Kidney tubule cell (primary cell): ENCODE measurements at regions not wholly inside any gene's neighbourhood (a gene's known extent, or its start where the extent isn't known, plus 50 kb on each side); places are given as distances from the start of the nearest gene placed in this dataset.
"Not testable (repeated sequence)": the region's sequence is repeated elsewhere in the genome, so short reads cannot be mapped to it uniquely, and the experiment has no call there.

Experiments used
- DNase-seq: peaks from one replicate; pipeline ENCODE4 v3.0.0-alpha.2; 2018; ENCODE audit warnings: low spot score

DNA sequence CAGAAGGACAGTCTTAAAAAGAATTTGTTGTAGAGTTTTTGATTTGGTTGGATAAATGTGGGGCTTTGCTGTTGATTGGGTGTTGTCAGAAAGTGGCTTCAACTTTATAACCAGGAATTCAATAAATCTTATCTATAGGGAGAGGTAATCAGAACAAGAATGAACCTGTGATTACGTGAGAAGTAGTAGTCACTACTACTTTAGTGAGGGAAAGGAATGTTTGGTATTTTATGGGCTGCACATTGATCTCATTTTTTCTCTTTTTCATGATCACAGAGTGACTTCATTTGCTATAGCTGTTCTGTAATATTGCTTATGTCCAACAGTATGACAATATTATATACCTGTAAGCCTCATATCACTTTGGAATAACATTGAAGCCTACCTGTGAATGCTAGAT, 485.2 kb upstream of the BCHE start:
- no peak for DNase-seq

GRCh38 chr3:166307756-166308350, 470.6 kb upstream of the BCHE start:
- DNase-seq: no peak

GRCh38 chr3:166304584-166304983, 467.4 kb upstream of the BCHE start:
- DNase-seq: no peak

GRCh38 chr3:166303681-166304080, 466.5 kb upstream of the BCHE start:
- no peak for DNase-seq

DNA sequence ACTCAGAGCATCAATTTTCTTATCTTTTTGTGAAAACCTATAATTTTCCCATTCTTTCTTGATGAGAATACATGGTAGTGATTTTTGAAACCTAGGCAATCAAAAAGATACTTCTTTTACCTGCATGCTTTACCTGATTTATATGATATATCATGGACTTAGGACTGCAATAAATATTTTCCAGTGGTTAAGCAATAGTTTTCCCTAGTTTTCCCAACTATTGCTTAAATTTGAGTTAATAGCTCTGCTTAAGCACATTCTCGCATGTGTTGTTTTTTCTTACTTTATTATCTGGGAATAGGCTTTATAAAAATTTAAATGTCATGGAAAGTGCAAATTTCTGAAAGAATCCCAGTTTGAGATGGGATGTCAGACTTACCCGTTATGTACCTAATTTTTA, 465.1 kb upstream of the BCHE start:
- DNase-seq: no peak

DNA sequence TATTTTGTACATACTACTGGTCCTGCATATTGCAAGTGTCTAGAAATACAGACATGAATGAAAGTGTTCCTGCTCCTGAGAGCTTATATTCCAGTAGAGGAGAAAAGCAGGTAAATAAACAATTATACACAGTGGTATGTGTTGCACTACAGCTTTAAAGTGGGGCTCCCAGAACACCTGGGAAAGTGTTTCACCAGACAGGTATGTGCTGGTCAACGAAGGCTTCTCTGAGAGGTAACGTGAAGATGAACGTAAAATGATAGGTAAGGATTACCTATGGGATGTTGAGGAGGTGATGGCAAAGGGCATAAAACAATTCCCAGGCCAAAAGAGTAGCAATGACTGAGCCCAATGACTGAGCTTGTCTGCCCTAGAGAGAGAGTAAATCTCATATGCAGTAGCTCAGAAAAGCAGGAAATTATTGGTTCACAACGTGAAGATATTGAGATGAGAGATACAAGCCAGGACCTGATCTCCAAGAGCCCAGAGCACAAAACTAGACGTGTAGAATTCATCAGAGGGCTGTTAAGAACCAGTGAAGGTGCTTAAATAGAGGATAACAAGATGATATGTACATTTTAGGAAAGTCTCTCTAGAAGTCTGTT, 459.1 kb upstream of the BCHE start:
- DNase-seq: no peak

DNA sequence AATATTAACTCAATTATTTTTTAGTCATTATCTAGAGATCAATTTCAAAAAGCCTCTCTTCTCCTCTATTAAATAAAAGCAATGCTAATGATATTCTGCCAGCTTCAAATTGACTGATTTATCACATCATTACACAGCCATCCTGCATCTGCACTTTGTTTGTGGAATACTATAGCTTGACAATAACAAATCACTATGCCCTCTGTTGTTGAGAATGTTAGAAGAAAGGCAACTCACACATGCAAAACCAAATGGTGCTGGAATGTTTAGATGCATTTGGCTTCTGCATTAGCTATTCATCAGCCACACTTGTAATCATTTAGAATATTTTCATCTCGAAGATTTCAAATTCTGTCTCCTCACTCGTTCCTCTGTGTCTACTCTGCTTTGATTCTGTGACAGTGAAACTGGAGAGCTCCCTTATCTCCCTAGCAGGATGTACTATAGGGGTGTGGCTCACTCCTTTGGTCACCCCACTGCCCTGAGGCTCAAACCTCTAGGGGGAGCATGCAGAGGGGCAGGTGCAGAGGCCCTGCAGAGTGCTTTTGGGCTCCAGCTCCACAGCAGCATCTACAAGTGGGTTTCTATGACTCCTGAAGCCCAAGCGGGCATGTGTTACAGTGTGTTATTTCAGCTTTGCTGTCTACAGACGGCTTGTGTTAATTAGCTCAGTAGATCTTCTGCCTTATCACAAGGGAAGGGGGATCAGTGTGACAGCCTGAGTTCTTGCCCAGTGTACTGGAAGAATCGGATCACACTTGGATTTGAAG, 454.1 kb upstream of the BCHE start:
- DNase-seq: no peak

GRCh38 chr3:166285001-166285400, 447.8 kb upstream of the BCHE start:
- DNase-seq: peak; percentile 30

DNA sequence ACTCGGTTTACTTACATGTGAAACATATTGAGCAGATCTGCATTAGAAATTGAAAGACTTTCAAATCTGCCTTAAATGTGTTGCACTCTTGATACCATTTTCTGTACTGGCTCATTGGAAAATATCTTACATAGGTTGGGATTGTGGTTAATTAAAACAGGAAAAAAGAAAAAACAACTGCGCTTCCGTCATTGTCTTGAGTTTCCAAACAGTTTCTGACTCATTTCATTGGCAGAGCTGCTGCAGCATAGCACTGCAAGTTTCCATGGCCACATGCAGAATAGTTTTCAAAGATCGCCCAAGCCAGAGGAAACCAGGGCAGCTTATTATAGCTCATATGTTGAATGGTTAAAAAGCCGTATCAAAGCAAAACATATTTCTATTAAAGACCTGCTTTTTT, 446.6 kb upstream of the BCHE start:
- peak; percentile 64 for DNase-seq

DNA sequence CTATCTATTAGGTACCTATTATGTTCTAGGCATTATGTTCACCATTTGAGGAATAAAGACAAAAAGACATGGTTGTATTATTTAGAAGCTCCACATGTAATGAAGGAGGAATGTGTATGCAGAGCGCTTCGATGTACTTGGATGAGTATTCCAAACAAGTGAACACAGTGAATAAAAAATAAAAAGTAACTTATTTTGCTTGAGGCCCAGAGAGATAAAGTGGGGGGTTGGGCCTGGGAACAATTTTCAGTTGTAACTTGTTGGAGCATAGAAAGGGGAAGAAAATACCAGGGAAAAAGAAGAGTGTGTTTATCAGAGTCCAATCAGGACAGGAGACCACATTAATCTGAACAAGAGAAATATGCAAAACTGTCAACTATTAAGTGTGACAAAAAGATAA, 445.7 kb upstream of the BCHE start:
- DNase-seq: peak; percentile 33

- peak; percentile 24 for DNase-seq
These were observed 442.4 kb upstream of the BCHE start for GRCh38 chr3:166279636-166280035.

GRCh38 chr3:166275024-166275390, 437.8 kb upstream of the BCHE start:
- DNase-seq: no peak

DNA sequence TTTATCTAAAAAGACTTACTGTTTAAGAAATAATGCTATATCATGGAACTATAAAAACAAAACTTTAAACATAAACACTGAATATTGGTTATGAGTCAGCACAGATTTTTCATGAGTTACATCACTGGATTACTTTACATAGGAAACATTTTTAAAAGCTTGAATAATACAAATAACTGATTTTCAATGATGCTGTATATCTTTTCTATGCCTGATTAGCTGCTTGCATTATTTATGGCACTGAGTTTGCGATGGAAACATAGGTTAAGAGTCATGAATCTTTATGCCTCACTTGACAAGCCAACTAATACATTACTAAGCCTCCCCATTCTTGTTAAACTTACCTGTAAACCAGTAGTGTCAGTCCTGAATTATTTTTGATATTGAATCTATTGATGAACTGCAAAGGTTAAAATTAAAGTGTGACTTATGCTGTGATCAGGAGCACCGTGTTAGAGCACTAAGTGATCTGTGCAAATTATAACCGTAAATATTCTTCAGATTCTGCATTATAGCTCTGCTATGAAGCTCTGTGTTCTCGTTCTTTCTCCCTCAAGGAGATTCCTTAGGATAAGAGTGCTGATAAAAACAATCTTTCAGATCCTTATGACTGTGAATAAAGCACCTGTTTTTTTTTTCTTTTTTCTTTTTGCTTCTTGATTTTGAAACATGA, 437.3 kb upstream of the BCHE start:
- DNase-seq: no peak

- no peak for DNase-seq
These were observed 433.2 kb upstream of the BCHE start for GRCh38 chr3:166270429-166270828.

DNA sequence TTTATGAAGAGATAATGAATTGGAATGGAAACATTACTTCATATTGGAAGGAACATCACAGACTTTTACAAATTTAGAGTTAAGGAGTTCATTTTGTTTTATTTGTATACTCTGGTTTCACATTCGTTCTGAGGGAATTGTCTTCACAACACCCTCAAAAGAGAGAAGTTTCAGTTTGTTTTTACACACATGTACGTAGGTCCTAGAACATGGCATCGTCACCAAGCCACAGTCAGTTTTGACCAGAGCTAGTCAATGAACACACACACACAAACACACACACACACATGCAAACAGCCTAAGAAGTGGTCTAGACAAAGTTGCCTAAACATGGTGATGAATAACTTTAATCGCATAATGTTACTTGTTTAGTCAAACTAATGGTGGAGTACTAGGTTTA, 427.9 kb upstream of the BCHE start:
- no peak for DNase-seq

- no peak for DNase-seq
These were observed 426.2 kb upstream of the BCHE start for GRCh38 chr3:166263460-166263859.

- not testable (repeated sequence) for DNase-seq
These were observed 421.1 kb upstream of the BCHE start for GRCh38 chr3:166258293-166258850.

DNA sequence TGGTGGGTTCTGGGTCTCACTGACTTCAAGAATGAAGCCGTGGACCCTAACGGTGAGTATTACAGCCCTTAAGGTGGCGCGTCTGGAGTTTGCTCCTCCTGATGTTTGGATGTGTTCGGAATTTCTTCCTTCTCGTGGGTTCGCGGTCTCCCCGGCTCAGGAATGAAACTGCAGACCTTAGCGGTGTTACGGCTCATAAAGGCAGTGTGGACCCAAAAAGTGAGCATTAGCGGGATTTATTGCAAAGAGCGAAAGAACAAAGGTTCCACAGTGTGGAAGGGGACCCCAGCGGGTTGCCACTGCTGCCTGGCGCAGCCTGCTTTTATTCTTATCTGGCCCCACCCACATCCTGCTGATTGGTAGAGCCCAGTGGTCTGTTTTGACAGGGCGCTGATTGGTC, 420.5 kb upstream of the BCHE start:
- DNase-seq: no peak

GRCh38 chr3:166248784-166249183, 411.6 kb upstream of the BCHE start:
- DNase-seq: no peak

- DNase-seq: no peak
These were observed 406.3 kb upstream of the BCHE start for GRCh38 chr3:166243511-166243910.

DNA sequence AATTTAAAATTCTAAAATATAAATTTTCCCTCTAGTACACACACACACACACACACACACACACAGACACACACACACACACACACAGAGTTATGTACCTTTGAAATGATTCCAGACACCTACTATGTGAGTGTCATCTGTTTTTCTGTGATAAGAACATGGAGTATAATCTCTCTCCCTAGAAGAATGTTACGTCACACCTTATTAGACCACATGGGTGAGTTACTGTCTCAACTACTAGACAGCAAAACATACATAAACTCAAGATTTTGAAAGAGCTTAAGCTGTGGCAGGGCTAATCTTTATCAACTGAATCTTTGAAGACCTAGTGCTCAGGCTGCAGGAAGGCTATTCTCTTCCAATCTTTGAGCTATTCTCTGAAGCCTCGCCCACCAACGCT, 385.9 kb upstream of the BCHE start:
- no peak for DNase-seq

DNA sequence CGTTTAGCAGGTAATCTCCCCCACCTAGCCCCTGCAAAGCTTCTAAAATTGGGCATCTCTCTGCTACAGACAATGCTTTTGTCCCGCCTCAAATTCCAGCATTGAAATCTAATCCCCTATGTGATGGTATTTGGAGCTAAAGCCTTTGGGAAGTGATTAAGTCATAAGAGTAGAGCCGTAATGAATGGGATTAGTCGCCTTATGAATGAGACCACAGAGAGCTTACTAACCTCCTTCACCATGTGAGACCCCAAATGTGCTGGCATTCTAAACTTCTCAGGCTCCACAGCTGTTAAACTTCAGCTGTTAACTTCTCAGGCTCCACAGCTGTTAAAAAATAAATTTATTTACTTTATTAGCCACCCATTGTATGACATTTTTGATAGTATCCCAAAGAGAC, 374.2 kb upstream of the BCHE start:
- no peak for DNase-seq

- no peak for DNase-seq
These were observed 372.5 kb upstream of the BCHE start for GRCh38 chr3:166209701-166210100.
